ENCODE measurements at regions not wholly inside any gene's neighbourhood (a gene's known extent, or its start where the extent isn't known, plus 50 kb on each side); places are given as distances from the start of the nearest gene placed in this dataset.

- peaks cover 26% of the 10 kb centered on the region for H3K9me3 Mint-ChIP-seq (ENCODE audit: low read depth)
- H3K4me1 Mint-ChIP-seq (ENCODE audit: low read depth) = peaks cover 3% of the 10 kb centered on the region
- TF ChIP-seq, protein P1, sequence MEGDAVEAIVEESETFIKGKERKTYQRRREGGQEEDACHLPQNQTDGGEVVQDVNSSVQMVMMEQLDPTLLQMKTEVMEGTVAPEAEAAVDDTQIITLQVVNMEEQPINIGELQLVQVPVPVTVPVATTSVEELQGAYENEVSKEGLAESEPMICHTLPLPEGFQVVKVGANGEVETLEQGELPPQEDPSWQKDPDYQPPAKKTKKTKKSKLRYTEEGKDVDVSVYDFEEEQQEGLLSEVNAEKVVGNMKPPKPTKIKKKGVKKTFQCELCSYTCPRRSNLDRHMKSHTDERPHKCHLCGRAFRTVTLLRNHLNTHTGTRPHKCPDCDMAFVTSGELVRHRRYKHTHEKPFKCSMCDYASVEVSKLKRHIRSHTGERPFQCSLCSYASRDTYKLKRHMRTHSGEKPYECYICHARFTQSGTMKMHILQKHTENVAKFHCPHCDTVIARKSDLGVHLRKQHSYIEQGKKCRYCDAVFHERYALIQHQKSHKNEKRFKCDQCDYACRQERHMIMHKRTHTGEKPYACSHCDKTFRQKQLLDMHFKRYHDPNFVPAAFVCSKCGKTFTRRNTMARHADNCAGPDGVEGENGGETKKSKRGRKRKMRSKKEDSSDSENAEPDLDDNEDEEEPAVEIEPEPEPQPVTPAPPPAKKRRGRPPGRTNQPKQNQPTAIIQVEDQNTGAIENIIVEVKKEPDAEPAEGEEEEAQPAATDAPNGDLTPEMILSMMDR (IDR thresholded peaks at IDR 0.05; ENCODE audit: unreplicated experiment) = no peak
- no peak overlapping the region for H3K27ac Mint-ChIP-seq
- no peak overlapping the region for H3K4me3 Mint-ChIP-seq (ENCODE audit: low read depth)
- H3K27me3 Mint-ChIP-seq = peaks cover 6% of the 10 kb centered on the region
- H3K36me3 Mint-ChIP-seq (ENCODE audit: insufficient read depth) = peaks cover under 1% of the 10 kb centered on the region
- no peak for DNase-seq (ENCODE audit: low spot score, unreplicated experiment)
Measured at GRCh38 chr19:31840371-31840770, 491.1 kb upstream of the TSHZ3 start.

- no peak overlapping the region for H3K4me3 Mint-ChIP-seq (ENCODE audit: low read depth)
- no peaks in the 10 kb centered on the region for H3K36me3 Mint-ChIP-seq (ENCODE audit: insufficient read depth)
- H3K27me3 Mint-ChIP-seq = peaks cover 6% of the 10 kb centered on the region
- H3K9me3 Mint-ChIP-seq (ENCODE audit: low read depth) = peaks cover 18% of the 10 kb centered on the region
- H3K4me1 Mint-ChIP-seq (ENCODE audit: low read depth) = peaks cover 3% of the 10 kb centered on the region
- no peak for DNase-seq (ENCODE audit: low spot score, unreplicated experiment)
- H3K27ac Mint-ChIP-seq = no peak overlapping the region
- TF ChIP-seq, protein P1 (IDR thresholded peaks at IDR 0.05; ENCODE audit: unreplicated experiment) = no peak
Measured at GRCh38 chr19:31841755-31842154, 492.5 kb upstream of the TSHZ3 start.

DNA sequence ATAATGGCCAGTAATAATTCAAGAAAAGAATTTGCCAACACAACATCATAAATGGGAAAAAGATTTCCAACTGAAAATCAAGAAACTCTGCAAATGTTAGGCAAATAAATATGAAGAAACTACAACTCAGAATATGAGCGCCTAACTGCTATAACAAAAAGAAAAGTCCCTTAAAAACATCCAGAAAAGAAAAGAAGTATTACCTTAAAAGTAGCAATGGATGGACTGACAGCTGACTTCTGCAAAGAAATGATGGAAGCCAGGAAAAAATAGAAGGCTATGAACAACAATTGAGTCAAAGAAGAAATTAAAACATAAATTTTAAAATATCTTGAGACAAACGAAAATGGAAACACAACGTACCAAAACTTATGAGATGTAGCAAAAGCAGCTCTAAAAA lies 482.3 kb upstream of the ZNF507 start:
- Mint-ChIP-seq H3K9me3 (ENCODE audit: low read depth) (peaks cover 38% of the 10 kb centered on the region), H3K36me3 (ENCODE audit: insufficient read depth) (no peaks in the 10 kb centered on the region), H3K27me3 (peaks cover 4% of the 10 kb centered on the region), H3K4me1 (ENCODE audit: low read depth) (no peaks in the 10 kb centered on the region), H3K27ac (no peak overlapping the region), H3K4me3 (ENCODE audit: low read depth) (no peak overlapping the region)
- no peak for DNase-seq (ENCODE audit: low spot score, unreplicated experiment)
- TF ChIP-seq, protein P1 (IDR thresholded peaks at IDR 0.05; ENCODE audit: unreplicated experiment) = no peak

DNA sequence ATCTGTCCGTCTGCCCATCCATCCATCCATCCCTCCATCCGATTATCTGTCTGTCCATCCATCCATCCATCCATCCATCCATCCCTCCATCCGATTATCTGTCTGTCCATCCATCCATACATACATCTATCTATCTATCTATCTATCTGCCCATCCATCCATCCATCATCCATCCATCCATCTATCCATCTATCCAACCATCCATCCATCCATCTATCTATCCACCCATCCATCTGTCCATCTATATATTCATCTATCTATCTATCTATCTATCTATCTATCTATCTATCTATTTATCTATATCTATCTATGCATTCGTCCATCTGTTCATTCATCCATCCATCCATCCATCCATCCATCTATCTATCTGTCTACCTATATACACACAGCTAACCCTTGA lies 471.1 kb upstream of the ZNF507 start:
- no peak overlapping the region for H3K27ac Mint-ChIP-seq
- H3K4me3 Mint-ChIP-seq (ENCODE audit: low read depth) = no peak overlapping the region
- no peak for DNase-seq (ENCODE audit: low spot score, unreplicated experiment)
- H3K36me3 Mint-ChIP-seq (ENCODE audit: insufficient read depth) = no peaks in the 10 kb centered on the region
- peaks cover 6% of the 10 kb centered on the region for H3K27me3 Mint-ChIP-seq
- H3K9me3 Mint-ChIP-seq (ENCODE audit: low read depth) = no peaks in the 10 kb centered on the region
- H3K4me1 Mint-ChIP-seq (ENCODE audit: low read depth) = no peaks in the 10 kb centered on the region
- TF ChIP-seq, protein P1 (IDR thresholded peaks at IDR 0.05; ENCODE audit: unreplicated experiment) = no peak

- no peak overlapping the region for H3K4me3 Mint-ChIP-seq (ENCODE audit: low read depth)
- H3K27ac Mint-ChIP-seq = no peak overlapping the region
- no peaks in the 10 kb centered on the region for H3K9me3 Mint-ChIP-seq (ENCODE audit: low read depth)
- TF ChIP-seq, protein P1 (IDR thresholded peaks at IDR 0.05; ENCODE audit: unreplicated experiment) = no peak
- H3K4me1 Mint-ChIP-seq (ENCODE audit: low read depth) = no peaks in the 10 kb centered on the region
- H3K36me3 Mint-ChIP-seq (ENCODE audit: insufficient read depth) = no peaks in the 10 kb centered on the region
- DNase-seq (ENCODE audit: low spot score, unreplicated experiment) = no peak
- peaks cover 6% of the 10 kb centered on the region for H3K27me3 Mint-ChIP-seq
Measured at GRCh38 chr19:31875591-31875990, 469.8 kb upstream of the ZNF507 start.
